Cardiac fibroblast (primary cell): ENCODE measurements at regions not wholly inside any gene's neighbourhood (a gene's known extent, or its start where the extent isn't known, plus 50 kb on each side); places are given as distances from the start of the nearest gene placed in this dataset.
A peak's percentile ranks its signal among the peaks of the same experiment; 100 is the strongest.
"Not testable (repeated sequence)": the region's sequence is repeated elsewhere in the genome, so short reads cannot be mapped to it uniquely, and the experiment has no call there.

Experiments used
- DNase-seq, 2 donors: peaks; one replicate each; pipeline versions ENCODE4 v3.0.0 to v3.0.0-alpha.2; 2010; ENCODE audit warnings: low read depth in 2 of 2
- H3K4me3 ChIP-seq, 2 donors: replicated peaks in 1 of 2; 1 replicate in 1 of 2; 2 replicates in 1 of 2; pipeline ENCODE4 v1.5.1; 2011; ENCODE audit warnings: low read depth in 2 of 2, low read length in 2 of 2, mild to moderate bottlenecking in 2 of 2, moderate library complexity in 1 of 2
- TF ChIP-seq, protein P1 (sequence below): IDR thresholded peaks from one replicate; pipeline ENCODE4 v1.5.1; 2011; ENCODE audit warnings: low read depth, mild to moderate bottlenecking, low read length, inconsistent platforms

DNA sequence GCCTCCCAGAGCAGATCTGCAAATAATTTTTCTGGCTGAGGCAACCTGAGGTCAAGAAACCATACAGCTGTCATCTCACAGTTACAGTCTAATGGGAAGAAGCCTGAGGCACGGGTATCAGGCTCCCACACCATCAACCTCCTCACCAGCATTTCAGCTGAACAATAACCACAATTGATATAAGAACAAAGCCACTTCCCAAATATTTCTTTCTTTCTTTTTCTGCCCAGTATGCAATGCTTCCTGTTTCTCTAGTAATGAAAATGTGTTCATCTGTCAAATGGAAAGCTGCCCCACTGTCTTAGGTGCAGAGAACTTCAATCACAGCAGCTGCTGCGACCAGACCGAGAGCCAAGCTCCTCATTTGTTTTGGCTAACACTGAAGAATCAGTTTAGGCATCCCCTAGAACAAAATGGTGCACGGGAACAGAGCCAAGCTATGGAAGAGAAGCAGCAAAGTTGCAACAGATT lies 108.4 kb downstream of the BLID start:
- no peak overlapping the region for H3K4me3 ChIP-seq
- TF ChIP-seq, protein P1, sequence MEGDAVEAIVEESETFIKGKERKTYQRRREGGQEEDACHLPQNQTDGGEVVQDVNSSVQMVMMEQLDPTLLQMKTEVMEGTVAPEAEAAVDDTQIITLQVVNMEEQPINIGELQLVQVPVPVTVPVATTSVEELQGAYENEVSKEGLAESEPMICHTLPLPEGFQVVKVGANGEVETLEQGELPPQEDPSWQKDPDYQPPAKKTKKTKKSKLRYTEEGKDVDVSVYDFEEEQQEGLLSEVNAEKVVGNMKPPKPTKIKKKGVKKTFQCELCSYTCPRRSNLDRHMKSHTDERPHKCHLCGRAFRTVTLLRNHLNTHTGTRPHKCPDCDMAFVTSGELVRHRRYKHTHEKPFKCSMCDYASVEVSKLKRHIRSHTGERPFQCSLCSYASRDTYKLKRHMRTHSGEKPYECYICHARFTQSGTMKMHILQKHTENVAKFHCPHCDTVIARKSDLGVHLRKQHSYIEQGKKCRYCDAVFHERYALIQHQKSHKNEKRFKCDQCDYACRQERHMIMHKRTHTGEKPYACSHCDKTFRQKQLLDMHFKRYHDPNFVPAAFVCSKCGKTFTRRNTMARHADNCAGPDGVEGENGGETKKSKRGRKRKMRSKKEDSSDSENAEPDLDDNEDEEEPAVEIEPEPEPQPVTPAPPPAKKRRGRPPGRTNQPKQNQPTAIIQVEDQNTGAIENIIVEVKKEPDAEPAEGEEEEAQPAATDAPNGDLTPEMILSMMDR: no peak
- DNase-seq: peak; percentile 25 to 72

DNA sequence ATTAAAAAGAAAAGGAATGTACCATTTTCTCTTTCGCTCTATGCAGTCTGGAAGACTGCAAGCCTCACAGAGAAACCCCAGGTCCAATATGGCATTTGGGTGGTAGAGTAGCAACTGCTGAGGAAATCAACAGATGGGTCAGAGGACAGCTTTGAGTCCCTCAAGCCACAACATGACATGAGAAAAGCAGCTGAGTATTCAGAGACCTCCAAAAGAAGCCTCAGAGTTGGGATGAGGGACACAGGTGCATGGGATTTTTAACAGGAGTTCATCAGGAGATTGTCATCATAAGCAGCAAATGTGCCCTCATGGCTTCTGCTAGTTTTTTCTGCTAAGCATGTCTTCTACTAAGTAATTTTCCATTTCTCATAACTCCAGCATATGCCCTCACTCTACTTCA lies 111.6 kb downstream of the BLID start:
- H3K4me3 ChIP-seq: no peak overlapping the region
- TF ChIP-seq, protein P1: no peak
- DNase-seq: no peak

DNA sequence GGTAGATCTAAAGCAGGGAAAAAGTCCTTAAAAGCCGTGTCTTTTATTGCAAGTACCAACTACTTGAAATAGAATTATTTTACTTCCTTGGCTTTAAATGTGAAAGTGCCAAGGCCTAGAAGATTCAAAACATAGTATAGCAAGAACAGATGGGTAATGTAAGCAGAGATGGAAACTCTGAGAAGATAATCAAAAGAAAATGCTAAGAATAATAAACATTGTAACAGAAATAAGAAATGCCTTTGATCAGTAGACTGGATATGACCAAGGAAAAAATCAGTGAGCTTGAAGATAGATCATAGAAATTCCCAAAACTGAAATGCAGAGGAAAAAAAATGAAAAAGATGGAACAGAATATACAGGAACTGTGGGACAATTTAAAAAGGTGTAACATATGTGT lies 113.1 kb downstream of the BLID start:
- DNase-seq: no peak
- TF ChIP-seq, protein P1: no peak
- H3K4me3 ChIP-seq: no peak overlapping the region

DNA sequence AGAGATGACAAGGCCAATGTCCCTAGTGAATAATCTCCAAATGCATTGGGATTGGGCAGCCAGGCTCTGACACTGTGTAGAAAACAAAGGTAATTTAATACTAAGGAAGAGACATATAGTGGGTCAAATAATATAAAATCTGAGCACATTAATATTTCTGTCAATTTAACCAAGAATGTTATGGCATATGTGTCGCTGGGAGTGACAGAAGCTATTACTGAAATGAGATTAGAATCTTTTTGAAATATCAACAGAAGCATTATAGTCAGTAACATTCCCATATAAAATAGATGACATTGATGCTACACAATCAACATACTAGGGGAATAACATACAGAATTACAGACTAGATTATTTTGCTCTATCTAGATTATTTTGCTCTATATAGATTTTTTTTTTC lies 114.0 kb downstream of the BLID start:
- TF ChIP-seq, protein P1: no peak
- DNase-seq: no peak
- H3K4me3 ChIP-seq: no peak overlapping the region

DNA sequence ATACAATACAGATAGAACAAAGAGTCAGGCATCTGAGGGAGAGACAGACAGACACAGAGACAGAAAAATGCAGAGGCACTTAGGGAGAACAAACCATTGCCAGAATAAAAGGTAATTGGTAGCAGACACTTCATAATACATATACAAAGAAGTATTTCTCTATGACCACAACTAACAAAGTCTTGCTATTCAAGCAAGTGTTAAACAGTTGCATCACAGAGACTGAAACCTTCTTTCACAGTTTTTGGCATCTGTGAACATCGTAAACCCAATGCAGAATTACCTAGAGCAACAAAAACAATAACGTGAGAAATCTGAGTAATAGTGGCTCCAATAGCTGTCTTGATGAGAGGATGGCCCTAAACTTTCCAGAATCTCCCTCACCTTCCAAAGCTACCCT lies 116.4 kb downstream of the BLID start:
- no peak for DNase-seq
- TF ChIP-seq, protein P1: no peak
- H3K4me3 ChIP-seq: no peak overlapping the region

DNA sequence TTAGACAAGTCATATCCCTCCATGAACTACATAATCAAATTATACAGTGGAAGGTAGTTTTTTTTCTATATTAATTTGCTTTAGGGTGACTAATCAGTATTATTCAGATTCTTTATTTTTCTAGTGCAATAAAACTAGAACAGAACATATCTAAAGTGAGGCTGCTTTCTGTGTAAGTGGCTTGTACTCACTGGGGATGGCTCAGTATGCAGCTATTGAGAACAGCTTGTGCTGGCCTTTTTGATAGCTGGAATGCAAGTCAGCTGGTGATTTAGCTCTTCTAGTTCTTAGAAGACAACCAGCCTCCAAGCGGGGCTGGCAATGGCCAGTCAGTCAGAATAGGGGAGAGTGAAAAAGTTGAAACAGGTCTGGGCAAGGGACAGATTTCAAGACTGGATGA lies 119.4 kb downstream of the BLID start:
- peak in 1 of 2 donors; percentile 39 for DNase-seq
- TF ChIP-seq, protein P1: no peak
- H3K4me3 ChIP-seq: no peak overlapping the region

DNA sequence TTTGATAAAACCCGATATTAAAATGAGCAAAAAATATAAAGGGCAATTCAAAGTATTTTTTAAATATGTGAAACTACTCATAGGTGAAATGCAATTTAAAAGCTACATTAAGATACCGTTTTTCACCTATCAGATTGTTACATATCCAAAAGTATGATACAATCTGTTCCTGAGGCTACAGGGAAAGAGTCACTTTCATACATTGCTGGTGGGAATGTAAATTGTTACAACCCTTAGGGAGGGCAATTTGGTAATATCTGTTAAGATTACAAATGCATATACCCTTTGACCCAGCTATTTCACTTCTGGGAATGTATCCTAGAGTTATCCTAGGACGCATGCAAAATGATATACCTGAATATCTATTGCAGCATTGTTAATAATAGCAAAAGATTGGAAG lies 132.1 kb downstream of the BLID start:
- H3K4me3 ChIP-seq: no peak overlapping the region
- TF ChIP-seq, protein P1: no peak
- no peak for DNase-seq

DNA sequence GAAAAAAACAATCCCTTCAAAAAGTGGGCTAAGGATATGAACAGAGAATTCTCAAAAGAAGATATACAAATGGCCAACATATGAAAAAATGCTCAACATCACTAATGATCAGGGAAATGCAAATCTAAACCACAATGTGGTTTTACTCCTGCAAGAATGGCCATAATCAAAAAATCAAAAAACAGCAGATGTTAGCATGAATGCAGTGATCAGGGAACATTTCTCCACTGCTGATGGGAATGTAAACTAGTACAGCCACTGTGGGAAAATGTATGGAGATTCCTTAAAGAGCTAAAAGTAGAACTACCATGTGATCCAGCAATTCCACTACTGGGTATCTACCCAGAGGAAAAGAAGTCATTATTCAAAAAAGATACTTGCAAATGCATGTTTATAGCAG lies 138.1 kb downstream of the BLID start:
- H3K4me3 ChIP-seq, DNase-seq: not testable (repeated sequence)
